ENCODE measurements at regions not wholly inside any gene's neighbourhood (a gene's known extent, or its start where the extent isn't known, plus 50 kb on each side); places are given as distances from the start of the nearest gene placed in this dataset.
"Not testable (repeated sequence)": the region's sequence is repeated elsewhere in the genome, so short reads cannot be mapped to it uniquely, and the experiment has no call there.

DNA sequence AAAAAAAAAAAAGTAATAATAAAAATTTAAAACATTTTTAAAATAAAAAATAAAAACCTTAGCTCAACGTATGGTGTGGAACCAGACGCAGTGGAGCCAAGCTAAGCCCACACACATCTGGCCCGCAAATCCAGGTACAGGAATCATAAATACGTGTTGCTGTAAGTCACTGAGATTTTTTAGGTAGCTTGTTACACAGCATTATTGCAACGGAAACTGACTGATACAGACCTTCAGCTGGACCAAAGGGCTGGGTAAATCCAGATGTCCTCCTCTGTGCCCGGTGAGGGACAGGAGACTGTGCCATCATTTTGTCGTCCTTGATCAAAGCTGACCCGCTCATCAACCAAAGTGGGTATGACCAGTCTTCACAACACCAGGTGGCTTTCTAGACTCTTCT is 104.9 kb downstream of the TMEM130 start:
- no peak overlapping the region for H2AFZ ChIP-seq (ENCODE audit: low read length)
- peaks cover 21% of the 10 kb centered on the region for H3K27me3 ChIP-seq (ENCODE audit: low read length)
- H3K4me3 ChIP-seq (ENCODE audit: low read length), result no peak overlapping the region
- no peaks in the 10 kb centered on the region for H3K9me3 ChIP-seq (ENCODE audit: low read length)
- no peak overlapping the region for H3K4me2 ChIP-seq (ENCODE audit: low read length)
- no peak overlapping the region for H3K9ac ChIP-seq (ENCODE audit: low read length)
- no peak overlapping the region for H3K27ac ChIP-seq (ENCODE audit: low read length)
- no peaks in the 10 kb centered on the region for H3K9me2 ChIP-seq (replicated peaks; ENCODE audit: low read length)
- no peaks in the 10 kb centered on the region for H3K36me3 ChIP-seq (ENCODE audit: low read depth, low read length)
- no peaks in the 10 kb centered on the region for H4K20me1 ChIP-seq (ENCODE audit: low read length)
- TF ChIP-seq, protein P1, sequence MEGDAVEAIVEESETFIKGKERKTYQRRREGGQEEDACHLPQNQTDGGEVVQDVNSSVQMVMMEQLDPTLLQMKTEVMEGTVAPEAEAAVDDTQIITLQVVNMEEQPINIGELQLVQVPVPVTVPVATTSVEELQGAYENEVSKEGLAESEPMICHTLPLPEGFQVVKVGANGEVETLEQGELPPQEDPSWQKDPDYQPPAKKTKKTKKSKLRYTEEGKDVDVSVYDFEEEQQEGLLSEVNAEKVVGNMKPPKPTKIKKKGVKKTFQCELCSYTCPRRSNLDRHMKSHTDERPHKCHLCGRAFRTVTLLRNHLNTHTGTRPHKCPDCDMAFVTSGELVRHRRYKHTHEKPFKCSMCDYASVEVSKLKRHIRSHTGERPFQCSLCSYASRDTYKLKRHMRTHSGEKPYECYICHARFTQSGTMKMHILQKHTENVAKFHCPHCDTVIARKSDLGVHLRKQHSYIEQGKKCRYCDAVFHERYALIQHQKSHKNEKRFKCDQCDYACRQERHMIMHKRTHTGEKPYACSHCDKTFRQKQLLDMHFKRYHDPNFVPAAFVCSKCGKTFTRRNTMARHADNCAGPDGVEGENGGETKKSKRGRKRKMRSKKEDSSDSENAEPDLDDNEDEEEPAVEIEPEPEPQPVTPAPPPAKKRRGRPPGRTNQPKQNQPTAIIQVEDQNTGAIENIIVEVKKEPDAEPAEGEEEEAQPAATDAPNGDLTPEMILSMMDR (conservative IDR thresholded peaks at IDR 0.05; ENCODE audit: low read depth, low read length), result no peak
- no peak for TF ChIP-seq EZH2phosphoT487 (IDR thresholded peaks at IDR 0.05; ENCODE audit: borderline replicate concordance, low read length)
- no peak for TF ChIP-seq EZH2 (IDR thresholded peaks at IDR 0.05; ENCODE audit: low read length, unreplicated experiment)
- POLR2A ChIA-PET (ENCODE audit: unreplicated experiment), result no interaction called here
- intact Hi-C loops (cut with micrococcal nuclease), result no loop called here
- no peaks in the 10 kb centered on the region for H3K79me2 ChIP-seq (ENCODE audit: low read length)
- CTCF ChIA-PET, result no interaction called here
- BruUV-seq (replicated peaks), result no TSS peak
- H3K4me1 ChIP-seq (ENCODE audit: insufficient read depth, low read length), result no peaks in the 10 kb centered on the region
- no peak for DNase-seq
- ATAC-seq, result no peak
- no peaks in the 10 kb centered on the region for H3F3A ChIP-seq (ENCODE audit: low read length, unreplicated experiment)

- H3K79me2 ChIP-seq (ENCODE audit: low read length); H3F3A ChIP-seq (ENCODE audit: low read length, unreplicated experiment); intact Hi-C loops (cut with micrococcal nuclease); DNase-seq; POLR2A ChIA-PET (ENCODE audit: unreplicated experiment); BruUV-seq (replicated peaks); H3K4me2 ChIP-seq (ENCODE audit: low read length); H3K4me3 ChIP-seq (ENCODE audit: low read length); H3K9ac ChIP-seq (ENCODE audit: low read length); H4K20me1 ChIP-seq (ENCODE audit: low read length); H3K4me1 ChIP-seq (ENCODE audit: insufficient read depth, low read length); H3K9me3 ChIP-seq (ENCODE audit: low read length); CTCF ChIA-PET; H3K36me3 ChIP-seq (ENCODE audit: low read depth, low read length); H3K27ac ChIP-seq (ENCODE audit: low read length); ATAC-seq; H2AFZ ChIP-seq (ENCODE audit: low read length); H3K9me2 ChIP-seq (replicated peaks; ENCODE audit: low read length): not testable (repeated sequence)
- H3K27me3 ChIP-seq (ENCODE audit: low read length), result peaks cover 14% of the 10 kb centered on the region
These were observed 99.7 kb downstream of the TMEM130 start for GRCh38 chr7:98770085-98770484.

GRCh38 chr7:98771519-98771918 is 98.3 kb downstream of the TMEM130 start:
- POLR2A ChIA-PET (ENCODE audit: unreplicated experiment), result no interaction called here
- ATAC-seq, result no peak
- H3K4me1 ChIP-seq (ENCODE audit: insufficient read depth, low read length), result no peaks in the 10 kb centered on the region
- no peak overlapping the region for H3K4me2 ChIP-seq (ENCODE audit: low read length)
- no peak overlapping the region for H2AFZ ChIP-seq (ENCODE audit: low read length)
- no peaks in the 10 kb centered on the region for H3K9me2 ChIP-seq (replicated peaks; ENCODE audit: low read length)
- no TSS peak for BruUV-seq (replicated peaks)
- no peaks in the 10 kb centered on the region for H4K20me1 ChIP-seq (ENCODE audit: low read length)
- no peak overlapping the region for H3K4me3 ChIP-seq (ENCODE audit: low read length)
- H3K27ac ChIP-seq (ENCODE audit: low read length), result no peak overlapping the region
- H3K27me3 ChIP-seq (ENCODE audit: low read length), result peaks cover 14% of the 10 kb centered on the region
- H3K36me3 ChIP-seq (ENCODE audit: low read depth, low read length), result no peaks in the 10 kb centered on the region
- TF ChIP-seq EZH2 (IDR thresholded peaks at IDR 0.05; ENCODE audit: low read length, unreplicated experiment) (no peak), EZH2phosphoT487 (IDR thresholded peaks at IDR 0.05; ENCODE audit: borderline replicate concordance, low read length) (no peak)
- TF ChIP-seq, protein P1 (conservative IDR thresholded peaks at IDR 0.05; ENCODE audit: low read depth, low read length), result no peak
- no peak for DNase-seq
- H3K9ac ChIP-seq (ENCODE audit: low read length), result no peak overlapping the region
- no peaks in the 10 kb centered on the region for H3K9me3 ChIP-seq (ENCODE audit: low read length)
- CTCF ChIA-PET, result no interaction called here
- no peaks in the 10 kb centered on the region for H3F3A ChIP-seq (ENCODE audit: low read length, unreplicated experiment)
- H3K79me2 ChIP-seq (ENCODE audit: low read length), result no peaks in the 10 kb centered on the region
- intact Hi-C loops (cut with micrococcal nuclease), result no loop called here

Measured in PC-3 (cell line).